OCI-LY3 (cell line): ENCODE measurements at regions not wholly inside any gene's neighbourhood (a gene's known extent, or its start where the extent isn't known, plus 50 kb on each side); places are given as distances from the start of the nearest gene placed in this dataset.

Experiments used
- CTCF ChIP-seq: fragments of 200-600, 300-600 bp; sonication (generic); IDR thresholded peaks from 2 replicates; pipeline ENCODE4 v1.5.1; 2014; ENCODE audit warnings: antibody characterized with exemption, low read length, low read depth
- EZH2phosphoT487 ChIP-seq: fragments of 200-600 bp; shearing (Covaris generic); IDR thresholded peaks from 2 replicates; pipeline ENCODE4 v1.6.1; 2018; ENCODE audit warnings: antibody characterized with exemption, mixed run types, low read depth

GRCh38 chr7:46015107-46015868, 94.2 kb upstream of the IGFBP3 start:
- TF ChIP-seq CTCF: no peak
- no peak for TF ChIP-seq EZH2phosphoT487
